ENCODE measurements at regions not wholly inside any gene's neighbourhood (a gene's known extent, or its start where the extent isn't known, plus 50 kb on each side); places are given as distances from the start of the nearest gene placed in this dataset.

GRCh38 chr14:93868165-93868564 is 59.0 kb upstream of the FAM181A start:
- no peak for TF ChIP-seq MYC (IDR thresholded peaks at IDR 0.05; ENCODE audit: low read depth, low read length)
- TF ChIP-seq MYC (CRISPR knock-in tag; IDR thresholded peaks at IDR 0.05; ENCODE audit: borderline replicate concordance, low read depth), result no peak
- TF ChIP-seq ETV5 (CRISPR knock-in tag; IDR thresholded peaks at IDR 0.05; ENCODE audit: low read depth), result no peak
- no peak for TF ChIP-seq GABPB1 (CRISPR knock-in tag; IDR thresholded peaks at IDR 0.05)

Measured in K562 (cell line).